Tibial nerve (tissue), 4 donors: ENCODE measurements at regions not wholly inside any gene's neighbourhood (a gene's known extent, or its start where the extent isn't known, plus 50 kb on each side); places are given as distances from the start of the nearest gene placed in this dataset.
A peak's percentile ranks its signal among the peaks of the same experiment; 100 is the strongest.

ENCODE experiments used
- DNase-seq, 2 donors: peaks; one replicate each; pipeline ENCODE4 v3.0.0-alpha.2; 2019; ENCODE audit warnings: low spot score in 2 of 2
- H3K27ac ChIP-seq, 4 donors: fragments of 200-600 bp; sonication (generic) in 3 of 4; one replicate each; pipeline ENCODE4 v1.5.1; 2017 to 2019; ENCODE audit warnings: mild to moderate bottlenecking in 1 of 4
- H3K27me3 ChIP-seq, 2 donors: fragments of 200-600 bp; sonication (generic) in 1 of 2; one replicate each; pipeline versions ENCODE4 v1.5.1 to v1.6.0; 2017 to 2019
- H3K36me3 ChIP-seq, 3 donors: fragments of 200-600 bp; sonication (generic); one replicate each; pipeline ENCODE4 v1.5.1; 2018 to 2019
- H3K4me1 ChIP-seq, 4 donors: fragments of 200-600 bp; sonication (generic) in 3 of 4; one replicate each; pipeline ENCODE4 v1.5.1; 2017 to 2019
- H3K4me3 ChIP-seq, 4 donors: fragments of 200-600 bp; sonication (generic) in 3 of 4; one replicate each; pipeline ENCODE4 v1.5.1; 2017 to 2019; ENCODE audit warnings: mild to moderate bottlenecking in 1 of 4, moderate library complexity in 1 of 4
- H3K9me3 ChIP-seq, 4 donors: fragments of 200-600 bp; sonication (generic) in 3 of 4; one replicate each; pipeline ENCODE4 v1.5.1; 2017 to 2019
- CTCF ChIP-seq, 5 experiments: fragments of 200-600 bp in 3 of 5; fragments of 450-650 bp in 2 of 5; sonication (generic) in 3 of 5; IDR thresholded peaks; one replicate each; pipeline ENCODE4 v1.5.1; 2016 to 2019; ENCODE audit warnings: antibody characterized with exemption in 5 of 5, mild to moderate bottlenecking in 3 of 5, moderate library complexity in 2 of 5
- EP300 ChIP-seq, 2 donors: sonication (generic); formaldehyde crosslinking; IDR thresholded peaks; one replicate each; pipeline ENCODE4 v1.6.1; 2017; ENCODE audit warnings: antibody characterized with exemption in 2 of 2, mild to moderate bottlenecking in 1 of 2
- POLR2A ChIP-seq, 2 donors: fragments of 450-650 bp; IDR thresholded peaks; one replicate each; pipeline ENCODE4 v1.6.1; 2017; ENCODE audit warnings: antibody characterized with exemption in 2 of 2, mild to moderate bottlenecking in 2 of 2, moderate library complexity in 2 of 2
- WGBS, 2 donors: methylation state at CpG; one replicate each; pipeline ENCODE4 v1.1.5; 2018; 5-methylcytosine and 5-hydroxymethylcytosine counted together

DNA sequence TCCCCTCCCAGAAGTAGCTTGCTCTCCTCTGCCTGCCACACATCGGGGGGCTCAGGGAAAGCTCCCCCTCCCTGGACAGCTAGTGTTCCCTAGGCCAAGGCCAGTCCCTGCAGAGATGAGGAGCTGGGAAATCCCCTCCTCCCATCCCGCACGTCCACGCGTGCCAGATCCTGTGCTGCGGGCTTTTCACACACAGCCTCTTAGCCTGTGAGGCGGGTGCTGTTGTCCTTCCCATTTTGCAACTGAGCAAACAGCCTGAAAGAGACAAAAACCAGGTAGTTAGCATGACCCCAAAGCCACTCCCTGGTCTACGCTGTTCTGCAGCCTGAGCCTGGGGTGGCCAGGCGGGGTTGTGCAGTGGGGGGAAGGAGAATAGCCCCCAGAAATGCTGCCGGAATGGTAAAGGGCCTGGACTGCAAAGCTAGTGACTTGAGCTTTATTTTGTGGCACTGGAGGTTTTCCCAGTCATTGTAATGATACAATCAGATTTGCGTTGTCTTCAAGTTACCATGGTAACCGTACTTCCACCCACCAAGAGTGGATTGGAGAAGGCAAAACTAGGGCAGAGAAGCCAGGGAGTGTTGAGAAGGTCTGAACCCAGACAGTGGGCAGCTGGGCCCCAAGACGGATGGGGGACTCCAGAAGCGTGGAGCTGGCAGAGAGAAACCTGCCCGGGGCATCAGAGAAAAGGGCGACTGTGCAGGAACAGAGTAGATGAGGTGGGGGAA is 98.6 kb upstream of the KCTD7 start:
- 73 to 79% methylated on average over 15 to 16 of the region's 16 CpGs for WGBS, 2 donors
- H3K9me3 ChIP-seq = no peaks in the 10 kb centered on the region
- no peak overlapping the region for H3K27ac ChIP-seq
- H3K36me3 ChIP-seq = peaks cover 0 to 59% (median 0%) of the 10 kb centered on the region in 3 donors
- TF ChIP-seq CTCF (IDR thresholded peaks at IDR 0.05) (no peak), POLR2A (IDR thresholded peaks at IDR 0.05) (no peak), EP300 (IDR thresholded peaks at IDR 0.05) (no peak)
- no peak overlapping the region for H3K4me3 ChIP-seq
- H3K4me1 ChIP-seq = no peaks in the 10 kb centered on the region
- no peaks in the 10 kb centered on the region for H3K27me3 ChIP-seq
- no peak for DNase-seq

- Histone ChIP-seq H3K4me3 (no peak overlapping the region), H3K36me3 (peaks cover 0 to 17% (median 0%) of the 10 kb centered on the region in 3 donors), H3K4me1 (no peaks in the 10 kb centered on the region), H3K27me3 (no peaks in the 10 kb centered on the region), H3K27ac (peak overlapping the region in 1 of 4 donors; percentile 6), H3K9me3 (no peaks in the 10 kb centered on the region)
- no peak for TF ChIP-seq EP300 (IDR thresholded peaks at IDR 0.05)
- no peak for TF ChIP-seq POLR2A (IDR thresholded peaks at IDR 0.05)
- no peak for TF ChIP-seq CTCF (IDR thresholded peaks at IDR 0.05)
- WGBS, 2 donors = 67 to 79% methylated on average over 14 to 15 of the region's 15 CpGs
- DNase-seq = no peak
Measured at GRCh38 chr7:66535414-66536329, 93.0 kb upstream of the KCTD7 start.

DNA sequence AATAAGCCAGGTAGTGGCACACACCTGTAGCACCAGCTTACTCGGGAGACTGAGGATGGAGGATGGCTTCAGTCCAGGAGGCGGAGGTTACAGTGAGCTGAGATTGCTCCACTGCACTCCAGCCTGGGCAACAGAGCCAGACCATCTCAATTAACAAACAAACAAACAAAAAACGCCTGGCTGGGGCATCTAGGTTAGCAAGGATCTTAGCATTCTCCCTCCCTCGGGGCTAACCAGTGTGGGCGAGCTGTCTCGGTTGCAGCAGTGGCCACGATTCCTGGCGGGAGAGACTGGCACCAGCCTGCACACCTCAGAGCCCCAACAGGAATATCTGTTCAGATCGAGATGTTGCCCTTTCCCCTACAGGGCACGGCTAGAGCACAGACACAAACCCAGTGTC is 91.3 kb upstream of the KCTD7 start:
- no peak for TF ChIP-seq EP300 (IDR thresholded peaks at IDR 0.05)
- no peak for TF ChIP-seq POLR2A (IDR thresholded peaks at IDR 0.05)
- no peak for TF ChIP-seq CTCF (IDR thresholded peaks at IDR 0.05)
- H3K4me1 ChIP-seq = no peaks in the 10 kb centered on the region
- H3K27me3 ChIP-seq = no peaks in the 10 kb centered on the region
- H3K4me3 ChIP-seq = no peak overlapping the region
- 72 to 80% methylated on average over 9 to 10 of the region's 10 CpGs for WGBS, 2 donors
- H3K9me3 ChIP-seq = no peaks in the 10 kb centered on the region
- H3K36me3 ChIP-seq = peaks cover 0 to 23% (median 0%) of the 10 kb centered on the region in 3 donors
- DNase-seq = no peak
- no peak overlapping the region for H3K27ac ChIP-seq

GRCh38 chr7:66537876-66538275 is 90.8 kb upstream of the KCTD7 start:
- no peak overlapping the region for H3K4me3 ChIP-seq
- peaks cover 0 to 28% (median 0%) of the 10 kb centered on the region in 3 donors for H3K36me3 ChIP-seq
- DNase-seq = no peak
- no peaks in the 10 kb centered on the region for H3K9me3 ChIP-seq
- TF ChIP-seq POLR2A (IDR thresholded peaks at IDR 0.05) = no peak
- TF ChIP-seq CTCF (IDR thresholded peaks at IDR 0.05) = no peak
- no peak for TF ChIP-seq EP300 (IDR thresholded peaks at IDR 0.05)
- no peaks in the 10 kb centered on the region for H3K4me1 ChIP-seq
- 71 to 100% methylated on average over 1 of the region's 1 CpG for WGBS, 2 donors
- H3K27ac ChIP-seq = no peak overlapping the region
- H3K27me3 ChIP-seq = no peaks in the 10 kb centered on the region

DNA sequence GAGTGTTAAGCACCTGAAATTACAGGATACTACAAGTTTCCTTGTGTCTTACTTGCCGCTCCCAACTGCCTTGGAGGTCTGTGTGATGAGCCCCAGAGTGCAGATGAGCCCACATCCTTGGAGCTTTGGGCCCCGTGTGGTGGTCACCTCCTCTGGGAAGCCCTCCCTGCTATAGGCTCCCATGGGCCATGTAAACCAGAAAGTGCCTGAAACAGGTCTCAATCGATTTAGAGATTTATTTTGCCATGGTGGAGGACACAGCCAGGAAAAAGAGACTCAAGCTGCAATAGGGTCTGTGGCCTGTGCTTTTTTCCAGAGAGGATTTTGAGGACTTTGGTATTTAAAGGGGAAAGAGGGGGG is 89.4 kb upstream of the KCTD7 start:
- H3K36me3 ChIP-seq = peaks cover 0 to 39% (median 0%) of the 10 kb centered on the region in 3 donors
- TF ChIP-seq POLR2A (IDR thresholded peaks at IDR 0.05) = no peak
- no peak for TF ChIP-seq EP300 (IDR thresholded peaks at IDR 0.05)
- TF ChIP-seq CTCF (IDR thresholded peaks at IDR 0.05) = no peak
- 94% methylated on average over 3 of the region's 3 CpGs for WGBS, 2 donors
- H3K27me3 ChIP-seq = no peaks in the 10 kb centered on the region
- no peak overlapping the region for H3K27ac ChIP-seq
- no peak for DNase-seq
- H3K9me3 ChIP-seq = no peaks in the 10 kb centered on the region
- H3K4me3 ChIP-seq = no peak overlapping the region
- no peaks in the 10 kb centered on the region for H3K4me1 ChIP-seq
